DMS153 (cell line): ENCODE measurements at regions not wholly inside any gene's neighbourhood (a gene's known extent, or its start where the extent isn't known, plus 50 kb on each side); places are given as distances from the start of the nearest gene placed in this dataset.
"Not testable (repeated sequence)": the region's sequence is repeated elsewhere in the genome, so short reads cannot be mapped to it uniquely, and the experiment has no call there.

Experiments
- DNase-seq: peaks from one replicate; lab custom pipeline; 2025; lab: John Stamatoyannopoulos, UW

DNA sequence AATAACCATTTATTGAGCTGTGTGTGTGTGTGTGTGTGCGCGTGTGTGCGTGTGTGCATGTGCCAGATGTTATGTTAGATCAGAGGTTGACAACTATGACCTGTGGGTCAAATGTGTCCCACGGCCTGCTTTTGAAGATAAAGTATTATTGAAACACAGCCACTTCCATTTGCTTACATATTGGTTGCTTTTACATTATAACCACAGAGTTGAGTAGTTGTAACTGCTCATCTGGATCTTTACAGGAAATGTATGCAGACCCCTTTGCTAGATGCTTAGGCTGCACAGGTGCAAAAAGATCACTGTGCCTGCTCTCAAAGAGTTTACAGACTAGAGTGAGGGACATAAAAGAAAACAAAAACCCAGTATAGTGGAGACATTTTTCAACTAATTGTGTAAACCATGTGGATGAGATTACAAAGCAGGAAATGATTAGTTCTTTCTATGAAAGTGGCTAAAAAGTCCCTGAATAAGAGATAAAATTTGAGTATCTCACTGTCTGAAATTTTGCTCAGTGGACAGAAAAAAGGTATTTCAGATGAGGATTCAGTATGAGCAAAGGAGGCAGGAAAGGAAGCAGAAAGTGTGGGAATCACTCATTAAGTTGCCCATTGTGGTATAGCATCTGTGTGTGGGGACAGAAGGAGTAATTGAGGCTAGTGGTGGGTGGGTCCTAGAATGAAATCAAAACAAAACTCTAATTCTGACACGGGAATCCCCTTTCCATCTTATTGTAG is 188.4 kb downstream of the PAH start:
- no peak for DNase-seq

- no peak for DNase-seq
Observed at GRCh38 chr12:102726686-102727085, 190.4 kb downstream of the PAH start.

DNA sequence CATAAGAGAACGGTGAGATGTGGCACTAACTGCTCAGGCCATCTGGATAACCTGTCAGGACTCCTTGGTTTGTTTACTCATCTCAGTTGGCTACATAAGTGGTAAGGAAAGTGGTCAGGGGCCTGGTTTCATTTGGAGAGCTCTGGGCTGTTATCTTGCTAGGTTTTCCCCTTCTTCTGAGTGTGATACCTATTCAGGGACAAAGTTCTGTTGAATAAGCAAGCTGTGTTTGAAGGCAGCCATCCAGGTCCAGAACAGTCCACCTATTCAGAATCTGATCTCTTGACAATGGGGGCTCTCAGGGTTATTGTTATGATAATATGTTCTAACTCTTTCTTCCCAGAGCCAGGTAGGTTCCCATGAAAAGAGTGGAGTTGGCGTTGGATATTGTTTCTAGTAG is 194.9 kb downstream of the PAH start:
- no peak for DNase-seq

DNA sequence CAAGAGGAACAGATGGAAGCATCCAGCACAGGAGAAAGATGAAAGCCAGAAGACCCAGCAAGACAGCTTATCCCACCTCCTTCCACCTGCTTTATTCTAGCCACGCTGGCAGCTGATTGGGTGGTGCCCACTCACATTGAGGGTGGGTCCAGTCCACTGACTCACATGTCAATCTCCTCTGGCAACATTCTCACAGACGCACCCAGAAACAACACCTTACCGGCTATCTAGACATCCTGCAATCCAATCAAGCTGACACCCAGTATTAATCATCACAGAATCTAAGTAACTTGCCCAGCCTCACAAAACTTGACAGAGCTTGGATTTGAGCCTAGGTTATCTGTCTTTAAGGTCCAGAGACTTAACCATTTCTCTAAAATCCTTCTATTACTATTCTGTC is 208.9 kb downstream of the PAH start:
- no peak for DNase-seq

GRCh38 chr12:102702447-102703114 is 214.5 kb downstream of the PAH start:
- DNase-seq = no peak

GRCh38 chr12:102696045-102696444 is 215.7 kb upstream of the IGF1 start:
- no peak for DNase-seq

GRCh38 chr12:102694903-102695302 is 214.5 kb upstream of the IGF1 start:
- DNase-seq = no peak

DNA sequence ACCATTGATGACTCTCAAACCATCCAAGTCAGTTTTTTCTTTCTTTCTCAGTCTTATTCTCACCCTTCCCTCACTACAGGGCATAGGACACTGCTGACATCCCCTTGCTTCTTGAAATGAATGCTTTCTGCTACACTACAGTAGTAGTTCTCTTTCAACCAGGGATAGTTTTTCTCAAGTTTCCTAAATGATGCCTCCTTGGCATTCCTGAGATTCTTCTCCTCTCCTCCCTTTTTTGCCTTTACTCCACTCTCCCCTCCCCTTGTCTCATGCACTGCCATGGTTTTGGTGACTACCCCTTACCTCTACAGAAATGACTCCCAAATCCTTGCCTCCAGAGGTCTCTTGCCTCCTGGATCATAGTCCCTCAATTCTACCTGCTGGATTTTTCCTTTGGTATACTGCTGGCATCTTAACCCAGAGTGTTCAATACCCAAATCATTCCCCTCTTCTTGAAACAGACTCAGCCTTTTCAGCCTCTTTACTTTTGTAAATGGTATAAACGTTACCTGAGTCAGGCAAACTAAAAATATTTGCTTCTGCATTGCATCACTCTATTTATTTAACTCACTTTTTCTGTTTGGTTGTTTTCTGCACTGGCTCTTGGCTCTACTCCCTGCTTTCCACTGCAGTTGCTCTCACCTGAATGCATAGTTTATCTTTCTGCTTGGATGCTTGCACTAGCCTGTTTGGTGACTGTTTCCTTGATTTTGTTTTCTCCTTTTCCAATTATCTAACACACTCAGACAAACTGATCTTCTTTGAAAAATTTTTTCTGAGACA is 211.6 kb upstream of the IGF1 start:
- no peak for DNase-seq

DNA sequence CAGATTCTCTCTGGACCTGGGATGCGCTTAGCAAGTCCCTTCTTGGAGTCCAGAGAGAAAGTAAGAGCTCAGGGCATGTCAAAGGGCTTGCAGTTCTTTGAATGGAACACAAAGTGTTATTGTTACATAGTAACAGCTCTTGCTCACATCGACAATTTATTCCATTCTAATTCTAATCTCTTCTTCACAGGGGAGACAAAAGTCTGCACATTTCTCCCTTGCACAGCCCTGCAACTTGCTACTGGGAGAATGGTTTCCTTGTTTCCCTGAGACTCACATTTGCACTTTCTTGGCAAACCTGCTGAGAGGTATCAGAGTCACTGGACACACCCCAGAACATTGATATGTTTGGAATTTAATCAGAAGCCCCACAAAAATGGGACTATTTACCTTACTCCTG is 209.9 kb upstream of the IGF1 start:
- no peak for DNase-seq

DNA sequence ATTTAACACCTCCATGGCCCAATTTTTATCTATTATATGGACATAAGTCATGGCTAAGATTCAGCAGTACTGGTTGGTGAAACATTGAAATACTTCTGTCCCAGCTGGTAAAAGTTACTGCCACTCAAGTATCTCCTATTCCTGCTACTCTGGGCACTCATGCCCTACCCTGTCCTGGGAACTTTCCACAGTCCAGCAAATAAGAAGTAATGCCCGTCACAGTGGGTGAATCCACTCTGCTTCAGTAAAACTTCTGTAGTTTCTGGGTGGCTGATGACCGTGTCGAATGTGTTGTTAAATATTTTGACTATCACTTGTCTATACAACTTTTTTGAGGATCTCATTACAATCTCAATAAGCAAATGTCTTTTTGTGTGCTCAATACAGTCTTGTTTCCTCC is 209.3 kb upstream of the IGF1 start:
- no peak for DNase-seq

- no peak for DNase-seq
Observed at GRCh38 chr12:102687523-102687922, 207.2 kb upstream of the IGF1 start.

DNA sequence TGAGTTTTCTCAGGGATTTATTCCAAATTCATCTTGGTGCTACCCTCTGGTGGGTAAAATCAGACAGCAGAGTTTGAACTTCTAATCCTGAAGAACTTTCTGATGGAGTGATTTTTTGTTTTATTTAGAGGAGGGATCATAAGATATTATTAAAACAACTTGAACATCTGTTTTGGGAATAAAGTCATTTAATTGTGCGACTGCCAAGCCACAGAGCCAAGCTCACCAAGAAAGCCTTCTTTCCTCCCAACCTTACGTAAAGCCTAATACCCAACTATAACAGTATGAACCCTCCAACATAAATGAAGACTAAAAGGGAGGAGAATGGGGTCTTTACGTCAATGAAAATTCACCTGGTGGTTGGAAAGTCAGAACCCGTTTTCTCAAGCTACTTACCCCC is 205.5 kb upstream of the IGF1 start:
- DNase-seq = no peak

DNA sequence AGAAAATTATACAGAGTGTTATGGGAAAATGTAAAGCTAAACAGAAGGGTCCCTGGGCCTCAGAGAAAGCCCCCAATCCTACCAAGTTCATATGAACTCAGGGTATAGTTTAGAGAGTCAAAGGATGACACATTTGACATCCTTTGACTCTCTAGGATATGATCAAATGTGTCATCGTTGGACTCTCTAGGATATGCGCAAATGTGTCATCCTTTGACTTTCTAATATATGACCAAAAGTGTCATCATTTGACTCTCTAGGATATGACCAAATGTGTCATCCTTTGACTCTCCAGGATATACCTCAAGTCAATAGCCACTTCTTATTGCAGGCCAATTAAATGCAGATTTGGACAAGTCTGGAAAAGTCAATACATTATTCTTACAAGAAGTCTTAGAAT is 204.8 kb upstream of the IGF1 start:
- no peak for DNase-seq

- DNase-seq = no peak
Observed at GRCh38 chr12:102682366-102683289, 202.3 kb upstream of the IGF1 start.

- no peak for DNase-seq
Observed at GRCh38 chr12:102681747-102682146, 201.4 kb upstream of the IGF1 start.

- no peak for DNase-seq
Observed at GRCh38 chr12:102681309-102681708, 200.9 kb upstream of the IGF1 start.

DNA sequence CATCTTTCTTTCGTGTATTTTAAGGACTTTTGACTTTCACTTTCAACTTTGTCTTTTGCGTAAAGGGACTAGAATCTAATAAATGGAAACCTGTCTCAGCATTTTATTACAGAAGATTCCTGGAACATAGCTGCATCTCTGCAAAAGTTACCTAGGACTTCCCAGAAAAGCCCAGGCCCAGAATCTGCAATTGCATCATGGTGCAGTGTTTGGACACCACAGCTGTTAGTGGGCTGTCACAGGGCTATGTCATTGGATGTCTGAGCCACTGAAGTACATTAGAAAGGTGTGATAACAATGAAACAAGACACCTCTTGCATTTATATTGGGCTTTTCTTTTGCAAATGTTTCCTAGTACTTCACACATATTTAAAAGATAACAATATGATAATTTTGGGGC is 199.9 kb upstream of the IGF1 start:
- no peak for DNase-seq

DNA sequence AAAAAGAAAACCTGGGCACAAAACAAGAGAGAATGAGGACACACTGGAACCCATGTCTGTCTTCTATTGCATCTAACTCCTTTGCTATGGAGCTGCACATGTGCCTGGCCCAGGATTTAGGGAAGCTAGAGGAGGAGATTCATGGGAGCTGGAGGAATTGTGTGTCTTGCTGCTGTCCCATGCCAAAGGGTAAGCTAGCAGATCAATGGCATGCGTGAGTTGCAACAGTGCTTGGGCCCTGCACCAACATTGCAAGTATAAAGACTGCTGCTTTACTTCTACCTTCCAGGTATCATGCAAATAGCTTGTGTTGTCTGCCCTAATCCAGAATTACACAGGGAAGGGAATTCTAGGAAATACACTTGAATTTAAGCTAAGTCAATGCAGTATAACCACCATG is 196.4 kb upstream of the IGF1 start:
- no peak for DNase-seq

DNA sequence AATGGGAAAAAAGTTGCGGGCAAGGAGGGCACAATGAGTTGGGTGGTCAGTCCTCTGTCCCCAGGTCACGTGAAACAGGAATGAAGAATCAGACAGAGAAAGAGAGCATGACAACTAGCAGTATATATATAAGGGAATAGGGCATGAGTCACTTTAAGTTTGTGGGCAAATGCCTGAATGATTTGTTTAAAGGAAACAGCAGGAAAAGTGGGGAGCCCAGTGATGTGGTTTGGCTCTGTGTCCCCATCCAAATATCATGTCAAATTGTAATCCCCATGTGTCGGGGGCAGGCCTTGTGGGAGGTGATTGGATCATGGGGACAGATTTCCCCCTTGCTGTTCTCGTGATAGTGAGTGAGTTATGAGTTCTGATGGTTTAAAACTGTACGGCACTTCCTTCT is 195.3 kb upstream of the IGF1 start:
- DNase-seq = no peak

- no peak for DNase-seq
Observed at GRCh38 chr12:102673606-102674005, 193.2 kb upstream of the IGF1 start.

DNA sequence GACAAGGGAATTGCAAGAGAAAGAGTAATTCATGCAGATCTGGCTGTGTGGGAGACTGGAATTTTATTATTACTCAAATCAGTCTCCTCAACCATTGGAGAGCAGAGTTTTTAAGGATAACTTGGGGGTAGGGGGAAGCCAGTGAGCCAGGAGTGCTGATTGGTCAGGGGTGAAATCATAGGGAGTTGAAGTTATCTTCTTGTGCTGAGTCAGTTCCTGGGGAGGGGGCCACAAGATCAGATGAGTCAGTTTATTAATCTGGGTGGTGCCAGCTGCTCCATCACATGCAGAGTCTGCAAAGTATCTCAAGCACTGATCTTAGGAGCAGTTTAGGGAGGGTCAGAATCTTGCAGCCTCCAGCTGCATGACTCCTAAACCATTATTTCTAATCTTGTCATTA is 191.8 kb upstream of the IGF1 start:
- not testable (repeated sequence) for DNase-seq

DNA sequence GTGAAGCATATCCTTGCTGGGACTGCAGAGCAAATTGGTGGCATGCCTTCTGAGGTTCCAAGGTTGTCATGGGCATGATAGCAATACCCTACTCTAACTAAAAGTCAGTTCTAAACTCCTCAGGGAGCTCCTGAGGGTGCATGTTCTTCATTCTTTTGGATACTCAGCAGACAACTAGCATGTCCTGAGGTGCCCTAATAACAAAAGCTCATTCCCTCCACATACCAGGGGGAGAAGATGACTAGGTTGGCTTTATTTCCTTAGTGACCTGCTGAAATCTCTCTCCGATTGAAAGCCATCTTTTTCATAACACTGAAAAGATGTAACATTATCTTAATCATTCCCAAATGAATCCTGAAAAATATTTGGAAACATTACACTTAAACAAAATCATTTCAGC is 188.7 kb upstream of the IGF1 start:
- DNase-seq = no peak
